WTC11 (cell line): ENCODE measurements at regions not wholly inside any gene's neighbourhood (a gene's known extent, or its start where the extent isn't known, plus 50 kb on each side); places are given as distances from the start of the nearest gene placed in this dataset.

Experiments used
- ATAC-seq: fragments of 200-7000 bp; cut with Tn5 transposase; 2 replicates; pipeline ENCODE4 v1.10.0; 2021; ENCODE audit warnings: mild to moderate bottlenecking, moderate library complexity
- CTCF ChIA-PET: fragments of 300-600 bp; sonication (Branson Sonifier 250); formaldehyde crosslinking; loops from one replicate; lab custom pipeline; 2021; ENCODE audit warnings: antibody characterized with exemption; lab: Charles Lee
- POLR2A ChIA-PET: fragments of 350-600 bp; sonication (Branson Sonifier 250); formaldehyde crosslinking; loops from one replicate; lab custom pipeline; 2021; ENCODE audit warnings: antibody characterized with exemption; lab: Charles Lee
- DNase-seq: peaks from one replicate; pipeline ENCODE4 v3.0.0; 2021; ENCODE audit warnings: low spot score
- H3K27ac Mint-ChIP-seq: 2 replicates; pipeline ENCODE4 v1.8.0; 2021; ENCODE audit warnings: mixed read lengths
- H3K27me3 Mint-ChIP-seq: 2 replicates; pipeline ENCODE4 v1.8.0; 2021; ENCODE audit warnings: low read depth, mild to moderate bottlenecking, moderate library complexity, mixed read lengths
- H3K36me3 Mint-ChIP-seq: 2 replicates; pipeline ENCODE4 v1.8.0; 2021; ENCODE audit warnings: mixed read lengths
- H3K4me1 Mint-ChIP-seq: 2 replicates; pipeline ENCODE4 v1.8.0; 2022; ENCODE audit warnings: mixed read lengths
- H3K4me3 Mint-ChIP-seq: 2 replicates; pipeline ENCODE4 v1.8.0; 2021; ENCODE audit warnings: mild to moderate bottlenecking, moderate library complexity, mixed read lengths
- H3K9me3 Mint-ChIP-seq: 2 replicates; pipeline ENCODE4 v1.8.0; 2021; ENCODE audit warnings: mixed read lengths
- E2F4 ChIP-seq: sonication (generic); formaldehyde crosslinking; IDR thresholded peaks from 2 replicates; pipeline ENCODE4 v1.8.1; 2022; ENCODE audit warnings: low read depth, mild to moderate bottlenecking, moderate library complexity, missing genetic modification reagents, borderline replicate concordance
- ETV6 ChIP-seq: sonication (generic); formaldehyde crosslinking; IDR thresholded peaks from 2 replicates; pipeline ENCODE4 v1.8.1; 2022; ENCODE audit warnings: mild to moderate bottlenecking, missing genetic modification reagents
- NFYB ChIP-seq: sonication (generic); formaldehyde crosslinking; conservative IDR thresholded peaks from 2 replicates; pipeline ENCODE4 v1.8.0; 2022; ENCODE audit warnings: low read depth, missing genetic modification reagents
- SP1 ChIP-seq: sonication (generic); formaldehyde crosslinking; conservative IDR thresholded peaks from 2 replicates; pipeline ENCODE4 v1.8.1; 2022; ENCODE audit warnings: missing genetic modification reagents
- STAT6 ChIP-seq: sonication (generic); formaldehyde crosslinking; conservative IDR thresholded peaks from 2 replicates; pipeline ENCODE4 v1.8.1; 2023; ENCODE audit warnings: mild to moderate bottlenecking, low read depth, missing genetic modification reagents, moderate library complexity
- ZNF121 ChIP-seq: sonication (generic); formaldehyde crosslinking; IDR thresholded peaks from 2 replicates; pipeline ENCODE4 v1.8.0; 2023; ENCODE audit warnings: missing genetic modification reagents
- ZNF232 ChIP-seq: sonication (generic); formaldehyde crosslinking; IDR thresholded peaks from 2 replicates; pipeline ENCODE4 v1.8.0; 2022; ENCODE audit warnings: mild to moderate bottlenecking, missing genetic modification reagents
- ZNF396 ChIP-seq: fragments of 250-450 bp; sonication (Bioruptor Pico); IDR thresholded peaks from 2 replicates; pipeline ENCODE4 v1.8.0; 2021; ENCODE audit warnings: mild to moderate bottlenecking, moderate library complexity, borderline replicate concordance
- TF ChIP-seq, protein P1 (sequence below): sonication (generic); formaldehyde crosslinking; IDR thresholded peaks from 2 replicates; pipeline ENCODE4 v1.8.1; 2022; ENCODE audit warnings: mild to moderate bottlenecking, missing genetic modification reagents, moderate library complexity, borderline replicate concordance
- TF ChIP-seq, protein P2 (sequence below): sonication (generic); formaldehyde crosslinking; IDR thresholded peaks from 2 replicates; pipeline ENCODE4 v1.8.1; 2023; ENCODE audit warnings: mild to moderate bottlenecking, missing genetic modification reagents, borderline replicate concordance
- TF ChIP-seq, protein P3 (sequence below): sonication (generic); formaldehyde crosslinking; IDR thresholded peaks from 2 replicates; pipeline ENCODE4 v1.8.0; 2023; ENCODE audit warnings: mild to moderate bottlenecking, missing genetic modification reagents
- TF ChIP-seq, protein P4 (sequence below): fragments of 250-450 bp; sonication (Bioruptor Pico); IDR thresholded peaks from 2 replicates; pipeline ENCODE4 v1.8.0; 2021; ENCODE audit warnings: mild to moderate bottlenecking
- TF ChIP-seq, protein P5 (sequence below): fragments of 250-450 bp; sonication (Bioruptor Pico); IDR thresholded peaks from 2 replicates; pipeline ENCODE4 v1.9.0; 2021; ENCODE audit warnings: mild to moderate bottlenecking, borderline replicate concordance

DNA sequence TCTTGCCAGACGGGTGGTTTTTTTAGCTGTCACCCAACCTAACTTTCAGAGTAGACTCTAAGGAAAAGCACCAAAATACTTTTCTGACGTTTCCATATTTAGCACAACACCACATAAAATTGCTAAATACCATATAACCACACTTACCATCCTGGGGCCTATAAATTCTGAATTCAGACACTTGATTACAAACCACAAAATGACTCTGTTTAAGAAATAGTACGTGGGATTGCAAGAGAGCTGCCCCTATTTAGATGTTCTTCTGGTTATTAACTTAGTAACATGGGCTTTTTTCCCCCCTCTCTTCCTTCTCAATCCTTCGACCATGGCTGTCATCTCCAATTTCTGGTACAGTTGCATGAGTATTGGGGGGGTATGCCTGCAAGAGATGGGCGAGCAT is 287.7 kb downstream of the BMP4 start (continued):
- TF ChIP-seq, protein P1, sequence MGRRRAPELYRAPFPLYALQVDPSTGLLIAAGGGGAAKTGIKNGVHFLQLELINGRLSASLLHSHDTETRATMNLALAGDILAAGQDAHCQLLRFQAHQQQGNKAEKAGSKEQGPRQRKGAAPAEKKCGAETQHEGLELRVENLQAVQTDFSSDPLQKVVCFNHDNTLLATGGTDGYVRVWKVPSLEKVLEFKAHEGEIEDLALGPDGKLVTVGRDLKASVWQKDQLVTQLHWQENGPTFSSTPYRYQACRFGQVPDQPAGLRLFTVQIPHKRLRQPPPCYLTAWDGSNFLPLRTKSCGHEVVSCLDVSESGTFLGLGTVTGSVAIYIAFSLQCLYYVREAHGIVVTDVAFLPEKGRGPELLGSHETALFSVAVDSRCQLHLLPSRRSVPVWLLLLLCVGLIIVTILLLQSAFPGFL (CRISPR knock-in tag): no peak
- TF ChIP-seq NFYB (CRISPR knock-in tag): no peak

DNA sequence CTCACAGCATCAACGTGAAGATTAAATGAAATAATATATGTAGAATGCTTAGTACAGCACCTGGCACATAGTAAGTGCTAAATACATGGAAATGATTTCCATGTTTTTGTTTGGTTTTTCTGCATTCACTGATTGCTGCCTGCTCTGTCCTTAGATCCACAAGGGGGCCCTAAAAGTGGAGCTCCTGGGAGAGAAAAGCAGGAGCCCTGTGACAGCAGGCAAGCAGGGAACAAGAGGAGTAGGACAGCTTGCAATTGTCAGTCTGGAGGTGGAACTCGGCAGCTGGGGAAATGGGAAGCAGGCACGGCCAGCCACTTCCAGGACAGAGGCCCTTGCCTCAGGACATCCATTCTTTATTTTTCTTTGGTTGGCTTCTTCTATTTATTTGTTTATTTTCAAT is 292.9 kb downstream of the BMP4 start:
- 0 out of 2 replicates have a peak, but pooled peaks have one; percentile 11 for TF ChIP-seq SP1 (CRISPR knock-in tag)
- TF ChIP-seq, protein P2, sequence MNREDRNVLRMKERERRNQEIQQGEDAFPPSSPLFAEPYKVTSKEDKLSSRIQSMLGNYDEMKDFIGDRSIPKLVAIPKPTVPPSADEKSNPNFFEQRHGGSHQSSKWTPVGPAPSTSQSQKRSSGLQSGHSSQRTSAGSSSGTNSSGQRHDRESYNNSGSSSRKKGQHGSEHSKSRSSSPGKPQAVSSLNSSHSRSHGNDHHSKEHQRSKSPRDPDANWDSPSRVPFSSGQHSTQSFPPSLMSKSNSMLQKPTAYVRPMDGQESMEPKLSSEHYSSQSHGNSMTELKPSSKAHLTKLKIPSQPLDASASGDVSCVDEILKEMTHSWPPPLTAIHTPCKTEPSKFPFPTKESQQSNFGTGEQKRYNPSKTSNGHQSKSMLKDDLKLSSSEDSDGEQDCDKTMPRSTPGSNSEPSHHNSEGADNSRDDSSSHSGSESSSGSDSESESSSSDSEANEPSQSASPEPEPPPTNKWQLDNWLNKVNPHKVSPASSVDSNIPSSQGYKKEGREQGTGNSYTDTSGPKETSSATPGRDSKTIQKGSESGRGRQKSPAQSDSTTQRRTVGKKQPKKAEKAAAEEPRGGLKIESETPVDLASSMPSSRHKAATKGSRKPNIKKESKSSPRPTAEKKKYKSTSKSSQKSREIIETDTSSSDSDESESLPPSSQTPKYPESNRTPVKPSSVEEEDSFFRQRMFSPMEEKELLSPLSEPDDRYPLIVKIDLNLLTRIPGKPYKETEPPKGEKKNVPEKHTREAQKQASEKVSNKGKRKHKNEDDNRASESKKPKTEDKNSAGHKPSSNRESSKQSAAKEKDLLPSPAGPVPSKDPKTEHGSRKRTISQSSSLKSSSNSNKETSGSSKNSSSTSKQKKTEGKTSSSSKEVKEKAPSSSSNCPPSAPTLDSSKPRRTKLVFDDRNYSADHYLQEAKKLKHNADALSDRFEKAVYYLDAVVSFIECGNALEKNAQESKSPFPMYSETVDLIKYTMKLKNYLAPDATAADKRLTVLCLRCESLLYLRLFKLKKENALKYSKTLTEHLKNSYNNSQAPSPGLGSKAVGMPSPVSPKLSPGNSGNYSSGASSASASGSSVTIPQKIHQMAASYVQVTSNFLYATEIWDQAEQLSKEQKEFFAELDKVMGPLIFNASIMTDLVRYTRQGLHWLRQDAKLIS (CRISPR knock-in tag): no peak
- DNase-seq (peak; percentile 46), ATAC-seq (peak; percentile 98)
- Mint-ChIP-seq H3K36me3 (no peaks in the 10 kb centered on the region), H3K9me3 (peaks cover 8% of the 10 kb centered on the region), H3K27me3 (no peaks in the 10 kb centered on the region), H3K27ac (no peak overlapping the region), H3K4me3 (no peak overlapping the region), H3K4me1 (peaks cover 14% of the 10 kb centered on the region)
- ChIA-PET POLR2A (no interaction called here), CTCF (interaction anchor here (0.6 to 1.7 kb wide), 14 partner anchors 13 to 684 kb away, joined by 3 to 13 read pairs (median 4); partner anchors contain the start of gene BMP4)

DNA sequence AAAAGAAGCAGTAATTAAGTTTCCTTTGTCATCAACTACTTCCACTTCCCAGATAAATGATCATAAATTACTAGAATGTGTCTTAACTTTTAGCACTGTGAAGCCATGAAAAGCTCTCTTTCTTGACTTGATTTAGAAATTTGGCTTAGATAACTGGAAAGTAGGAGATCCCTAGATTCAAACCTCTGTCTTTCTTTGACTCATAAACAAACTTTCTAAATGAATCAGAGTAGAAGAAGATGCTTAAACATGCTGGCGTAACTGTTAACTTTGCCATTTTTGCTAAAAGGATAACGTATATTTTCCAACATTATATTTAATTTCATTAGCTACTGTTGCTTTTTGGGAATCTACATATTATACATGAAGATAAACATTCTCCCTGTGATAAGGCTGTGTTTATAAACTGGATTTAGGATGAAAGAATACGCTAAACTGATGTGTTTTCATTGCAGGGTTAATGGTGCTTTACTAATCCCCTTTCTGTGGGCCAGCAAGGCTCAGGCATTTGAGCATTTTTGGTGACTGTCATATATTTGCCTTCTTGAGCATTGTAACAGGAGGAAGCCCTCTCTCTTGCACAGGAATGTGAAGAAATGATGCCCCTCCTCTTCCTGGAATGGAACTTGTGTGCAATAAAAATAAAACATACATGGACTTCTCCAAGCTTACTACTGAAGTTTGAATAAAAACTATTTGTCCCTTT is 301.4 kb downstream of the BMP4 start:
- DNase-seq (no peak), ATAC-seq (no peak)
- ChIA-PET CTCF (no interaction called here), POLR2A (no interaction called here)
- Mint-ChIP-seq H3K27me3 (peaks cover 2% of the 10 kb centered on the region; the same call in 1 of the 2 replicates), H3K36me3 (no peaks in the 10 kb centered on the region), H3K27ac (no peak overlapping the region), H3K4me3 (no peak overlapping the region), H3K9me3 (no peaks in the 10 kb centered on the region), H3K4me1 (peaks cover 27% of the 10 kb centered on the region)
- TF ChIP-seq ZNF232 (CRISPR knock-in tag) (no peak), ZNF396 (no peak), ETV6 (CRISPR knock-in tag) (no peak), E2F4 (no peak), ZNF121 (CRISPR knock-in tag) (no peak), STAT6 (CRISPR knock-in tag) (no peak), SP1 (CRISPR knock-in tag) (no peak)
- TF ChIP-seq, protein P3, sequence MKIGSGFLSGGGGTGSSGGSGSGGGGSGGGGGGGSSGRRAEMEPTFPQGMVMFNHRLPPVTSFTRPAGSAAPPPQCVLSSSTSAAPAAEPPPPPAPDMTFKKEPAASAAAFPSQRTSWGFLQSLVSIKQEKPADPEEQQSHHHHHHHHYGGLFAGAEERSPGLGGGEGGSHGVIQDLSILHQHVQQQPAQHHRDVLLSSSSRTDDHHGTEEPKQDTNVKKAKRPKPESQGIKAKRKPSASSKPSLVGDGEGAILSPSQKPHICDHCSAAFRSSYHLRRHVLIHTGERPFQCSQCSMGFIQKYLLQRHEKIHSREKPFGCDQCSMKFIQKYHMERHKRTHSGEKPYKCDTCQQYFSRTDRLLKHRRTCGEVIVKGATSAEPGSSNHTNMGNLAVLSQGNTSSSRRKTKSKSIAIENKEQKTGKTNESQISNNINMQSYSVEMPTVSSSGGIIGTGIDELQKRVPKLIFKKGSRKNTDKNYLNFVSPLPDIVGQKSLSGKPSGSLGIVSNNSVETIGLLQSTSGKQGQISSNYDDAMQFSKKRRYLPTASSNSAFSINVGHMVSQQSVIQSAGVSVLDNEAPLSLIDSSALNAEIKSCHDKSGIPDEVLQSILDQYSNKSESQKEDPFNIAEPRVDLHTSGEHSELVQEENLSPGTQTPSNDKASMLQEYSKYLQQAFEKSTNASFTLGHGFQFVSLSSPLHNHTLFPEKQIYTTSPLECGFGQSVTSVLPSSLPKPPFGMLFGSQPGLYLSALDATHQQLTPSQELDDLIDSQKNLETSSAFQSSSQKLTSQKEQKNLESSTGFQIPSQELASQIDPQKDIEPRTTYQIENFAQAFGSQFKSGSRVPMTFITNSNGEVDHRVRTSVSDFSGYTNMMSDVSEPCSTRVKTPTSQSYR (CRISPR knock-in tag): no peak
- TF ChIP-seq, protein P4, sequence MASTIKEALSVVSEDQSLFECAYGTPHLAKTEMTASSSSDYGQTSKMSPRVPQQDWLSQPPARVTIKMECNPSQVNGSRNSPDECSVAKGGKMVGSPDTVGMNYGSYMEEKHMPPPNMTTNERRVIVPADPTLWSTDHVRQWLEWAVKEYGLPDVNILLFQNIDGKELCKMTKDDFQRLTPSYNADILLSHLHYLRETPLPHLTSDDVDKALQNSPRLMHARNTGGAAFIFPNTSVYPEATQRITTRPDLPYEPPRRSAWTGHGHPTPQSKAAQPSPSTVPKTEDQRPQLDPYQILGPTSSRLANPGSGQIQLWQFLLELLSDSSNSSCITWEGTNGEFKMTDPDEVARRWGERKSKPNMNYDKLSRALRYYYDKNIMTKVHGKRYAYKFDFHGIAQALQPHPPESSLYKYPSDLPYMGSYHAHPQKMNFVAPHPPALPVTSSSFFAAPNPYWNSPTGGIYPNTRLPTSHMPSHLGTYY (CRISPR knock-in tag): no peak
- TF ChIP-seq, protein P5, sequence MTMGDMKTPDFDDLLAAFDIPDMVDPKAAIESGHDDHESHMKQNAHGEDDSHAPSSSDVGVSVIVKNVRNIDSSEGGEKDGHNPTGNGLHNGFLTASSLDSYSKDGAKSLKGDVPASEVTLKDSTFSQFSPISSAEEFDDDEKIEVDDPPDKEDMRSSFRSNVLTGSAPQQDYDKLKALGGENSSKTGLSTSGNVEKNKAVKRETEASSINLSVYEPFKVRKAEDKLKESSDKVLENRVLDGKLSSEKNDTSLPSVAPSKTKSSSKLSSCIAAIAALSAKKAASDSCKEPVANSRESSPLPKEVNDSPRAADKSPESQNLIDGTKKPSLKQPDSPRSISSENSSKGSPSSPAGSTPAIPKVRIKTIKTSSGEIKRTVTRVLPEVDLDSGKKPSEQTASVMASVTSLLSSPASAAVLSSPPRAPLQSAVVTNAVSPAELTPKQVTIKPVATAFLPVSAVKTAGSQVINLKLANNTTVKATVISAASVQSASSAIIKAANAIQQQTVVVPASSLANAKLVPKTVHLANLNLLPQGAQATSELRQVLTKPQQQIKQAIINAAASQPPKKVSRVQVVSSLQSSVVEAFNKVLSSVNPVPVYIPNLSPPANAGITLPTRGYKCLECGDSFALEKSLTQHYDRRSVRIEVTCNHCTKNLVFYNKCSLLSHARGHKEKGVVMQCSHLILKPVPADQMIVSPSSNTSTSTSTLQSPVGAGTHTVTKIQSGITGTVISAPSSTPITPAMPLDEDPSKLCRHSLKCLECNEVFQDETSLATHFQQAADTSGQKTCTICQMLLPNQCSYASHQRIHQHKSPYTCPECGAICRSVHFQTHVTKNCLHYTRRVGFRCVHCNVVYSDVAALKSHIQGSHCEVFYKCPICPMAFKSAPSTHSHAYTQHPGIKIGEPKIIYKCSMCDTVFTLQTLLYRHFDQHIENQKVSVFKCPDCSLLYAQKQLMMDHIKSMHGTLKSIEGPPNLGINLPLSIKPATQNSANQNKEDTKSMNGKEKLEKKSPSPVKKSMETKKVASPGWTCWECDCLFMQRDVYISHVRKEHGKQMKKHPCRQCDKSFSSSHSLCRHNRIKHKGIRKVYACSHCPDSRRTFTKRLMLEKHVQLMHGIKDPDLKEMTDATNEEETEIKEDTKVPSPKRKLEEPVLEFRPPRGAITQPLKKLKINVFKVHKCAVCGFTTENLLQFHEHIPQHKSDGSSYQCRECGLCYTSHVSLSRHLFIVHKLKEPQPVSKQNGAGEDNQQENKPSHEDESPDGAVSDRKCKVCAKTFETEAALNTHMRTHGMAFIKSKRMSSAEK (CRISPR knock-in tag): no peak
